ENCODE measurements at regions not wholly inside any gene's neighbourhood (a gene's known extent, or its start where the extent isn't known, plus 50 kb on each side); places are given as distances from the start of the nearest gene placed in this dataset.

- DNase-seq (ENCODE audit: low read depth, low spot score), result no peak
These were observed 352.2 kb downstream of the TFEC start for GRCh38 chr7:115678086-115678982.

GRCh38 chr7:115676707-115677106 is 353.9 kb downstream of the TFEC start:
- no peak overlapping the region for H3K4me3 ChIP-seq (ENCODE audit: low read depth, low read length)
- no peak for DNase-seq (ENCODE audit: low read depth, low spot score)
- CTCF ChIA-PET, result interaction anchor here (0.7 to 1.1 kb wide), 3 partner anchors 10 to 1304 kb away, joined by 3 read pairs; no protein-coding TSS in a partner anchor
- POLR2A ChIA-PET, result no interaction called here
- TF ChIP-seq CTCF (IDR thresholded peaks at IDR 0.05; ENCODE audit: insufficient read depth, low read length, missing control alignments), result no peak

More at GRCh38 chr7:115678086-115678982, 352.2 kb downstream of the TFEC start:
- CTCF ChIA-PET, result interaction anchor here (1.1 to 1.9 kb wide), 4 partner anchors 10 to 39 kb away, joined by 3 to 9 read pairs (median 4); no protein-coding TSS in a partner anchor
- POLR2A ChIA-PET, result no interaction called here
- H3K4me3 ChIP-seq (ENCODE audit: low read depth, low read length), result no peak overlapping the region
- no peak for TF ChIP-seq CTCF (IDR thresholded peaks at IDR 0.05; ENCODE audit: insufficient read depth, low read length, missing control alignments)

GRCh38 chr7:115676080-115676479 is 354.5 kb downstream of the TFEC start:
- ChIA-PET CTCF (interaction anchor here (0.7 to 1.1 kb wide), 2 partner anchors 10 to 810 kb away, joined by 3 read pairs; no protein-coding TSS in a partner anchor), POLR2A (no interaction called here)
- no peak overlapping the region for H3K4me3 ChIP-seq (ENCODE audit: low read depth, low read length)
- no peak for DNase-seq (ENCODE audit: low read depth, low spot score)
- peak; percentile 31 for TF ChIP-seq CTCF (IDR thresholded peaks at IDR 0.05; ENCODE audit: insufficient read depth, low read length, missing control alignments)

- no peak for DNase-seq (ENCODE audit: low read depth, low spot score)
- no peak for TF ChIP-seq CTCF (IDR thresholded peaks at IDR 0.05; ENCODE audit: insufficient read depth, low read length, missing control alignments)
- CTCF ChIA-PET, result interaction anchor here (1.5 to 1.6 kb wide), 2 partner anchors 113 to 317 kb away, joined by 3 read pairs; no protein-coding TSS in a partner anchor
- POLR2A ChIA-PET, result no interaction called here
- no peak overlapping the region for H3K4me3 ChIP-seq (ENCODE audit: low read depth, low read length)
These were observed 356.0 kb downstream of the TFEC start for GRCh38 chr7:115674467-115675024.

- POLR2A ChIA-PET, result no interaction called here
- CTCF ChIA-PET, result interaction anchor here (1.8 kb wide), 1 partner anchor 8 kb away, joined by 4 read pairs; no protein-coding TSS in a partner anchor
- no peak for DNase-seq (ENCODE audit: low read depth, low spot score)
- TF ChIP-seq CTCF (IDR thresholded peaks at IDR 0.05; ENCODE audit: insufficient read depth, low read length, missing control alignments), result no peak
- H3K4me3 ChIP-seq (ENCODE audit: low read depth, low read length), result no peak overlapping the region
These were observed 358.5 kb downstream of the TFEC start for GRCh38 chr7:115672024-115672423.

- POLR2A ChIA-PET, result no interaction called here
- DNase-seq (ENCODE audit: low read depth, low spot score), result no peak
- no peak for TF ChIP-seq CTCF (IDR thresholded peaks at IDR 0.05; ENCODE audit: insufficient read depth, low read length, missing control alignments)
- CTCF ChIA-PET, result no interaction called here
- H3K4me3 ChIP-seq (ENCODE audit: low read depth, low read length), result no peak overlapping the region
These were observed 367.9 kb downstream of the TFEC start for GRCh38 chr7:115662676-115663075.
